AG04449 (cell line): ENCODE measurements at regions not wholly inside any gene's neighbourhood (a gene's known extent, or its start where the extent isn't known, plus 50 kb on each side); places are given as distances from the start of the nearest gene placed in this dataset.
"Not testable (repeated sequence)": the region's sequence is repeated elsewhere in the genome, so short reads cannot be mapped to it uniquely, and the experiment has no call there.

Experiments used
- CTCF ChIA-PET: fragments of 350-600 bp; formaldehyde crosslinking; extraction: SDS; loops from one replicate; lab custom pipeline; 2021; ENCODE audit warnings: antibody characterized with exemption; lab: Yijun Ruan, JAX
- POLR2A ChIA-PET: fragments of 400-600, 350-600 bp; formaldehyde crosslinking; extraction: SDS; loops from one replicate; lab custom pipeline; 2020; ENCODE audit warnings: antibody characterized with exemption, inconsistent platforms; lab: Yijun Ruan, JAX
- DNase-seq: peaks from one replicate; pipeline ENCODE4 v3.0.0-alpha.2; 2010; ENCODE audit warnings: low read depth, low spot score
- H3K4me3 ChIP-seq: 2 replicates; pipeline ENCODE4 v1.5.1; 2011; ENCODE audit warnings: low read depth, mild to moderate bottlenecking, control low read depth, low read length
- CTCF ChIP-seq: IDR thresholded peaks from one replicate; pipeline ENCODE4 v1.5.1; 2011; ENCODE audit warnings: mild to moderate bottlenecking, moderate library complexity, low read length, control low read depth, inconsistent platforms; ENCODE audit not compliant: insufficient read depth; ENCODE audit errors: missing control alignments

DNA sequence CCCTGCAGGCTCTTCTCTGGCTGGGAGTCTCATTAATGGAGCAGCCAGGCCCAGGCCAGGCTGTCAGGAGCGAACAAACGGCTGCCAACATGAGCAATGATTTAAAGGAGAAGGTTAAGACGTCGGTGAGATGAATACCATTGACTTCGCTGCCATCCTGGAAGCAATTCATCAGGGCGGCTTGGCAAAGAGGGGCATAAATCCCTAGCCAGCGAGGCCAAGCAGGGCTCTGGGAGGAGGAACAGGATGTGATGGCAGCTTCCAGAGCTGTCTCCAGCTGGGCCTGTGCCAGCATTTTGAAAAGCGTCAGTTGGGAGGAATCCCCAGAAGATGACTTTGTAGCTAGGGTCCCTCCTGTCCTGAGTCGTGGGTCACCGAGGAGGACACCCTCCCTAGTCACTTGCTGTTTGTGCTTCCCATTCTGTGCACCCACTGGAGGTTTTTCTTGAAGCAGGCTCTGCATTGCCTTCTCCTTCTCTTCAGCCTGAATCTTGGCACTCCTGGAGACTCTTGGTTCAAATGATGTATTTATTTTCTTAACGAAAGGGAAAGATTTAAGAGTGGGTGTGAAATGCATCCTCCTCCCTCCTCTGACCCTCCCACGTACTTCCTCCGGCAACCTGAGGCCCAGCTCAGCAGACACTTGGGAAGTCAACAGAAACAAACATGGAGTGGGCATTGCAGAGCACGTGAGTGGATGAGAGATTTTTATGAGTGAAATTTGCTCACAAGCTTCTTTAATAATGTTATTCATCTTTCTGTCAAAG is 476.3 kb upstream of the CADM1 start:
- no peak for DNase-seq
- ChIA-PET POLR2A (no interaction called here), CTCF (no interaction called here)
- TF ChIP-seq CTCF, result no peak
- no peak overlapping the region for H3K4me3 ChIP-seq

DNA sequence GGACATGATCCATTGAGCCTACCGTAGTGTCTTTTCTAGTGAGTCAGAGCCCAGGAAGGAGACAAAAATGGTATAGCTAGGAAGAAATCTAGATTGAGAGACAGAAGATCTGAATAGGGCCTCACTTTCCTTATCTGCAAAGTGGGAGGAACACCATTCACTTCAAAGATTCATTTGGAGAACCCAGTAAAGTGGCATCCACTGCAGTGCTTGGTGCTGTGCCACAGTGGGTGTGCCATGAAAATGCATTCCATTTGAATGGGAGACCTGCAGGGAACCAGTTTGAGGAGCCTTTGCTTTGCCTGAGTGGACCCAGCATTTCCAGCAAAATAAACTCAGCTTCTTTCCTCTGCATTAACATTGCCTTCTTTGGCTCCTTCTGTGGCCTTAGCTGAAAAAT is 470.5 kb upstream of the CADM1 start:
- H3K4me3 ChIP-seq, result no peak overlapping the region
- ChIA-PET CTCF (no interaction called here), POLR2A (no interaction called here)
- DNase-seq, result no peak
- no peak for TF ChIP-seq CTCF

GRCh38 chr11:115967203-115967602 is 463.0 kb upstream of the CADM1 start:
- POLR2A ChIA-PET, DNase-seq, H3K4me3 ChIP-seq, CTCF ChIA-PET: not testable (repeated sequence)

DNA sequence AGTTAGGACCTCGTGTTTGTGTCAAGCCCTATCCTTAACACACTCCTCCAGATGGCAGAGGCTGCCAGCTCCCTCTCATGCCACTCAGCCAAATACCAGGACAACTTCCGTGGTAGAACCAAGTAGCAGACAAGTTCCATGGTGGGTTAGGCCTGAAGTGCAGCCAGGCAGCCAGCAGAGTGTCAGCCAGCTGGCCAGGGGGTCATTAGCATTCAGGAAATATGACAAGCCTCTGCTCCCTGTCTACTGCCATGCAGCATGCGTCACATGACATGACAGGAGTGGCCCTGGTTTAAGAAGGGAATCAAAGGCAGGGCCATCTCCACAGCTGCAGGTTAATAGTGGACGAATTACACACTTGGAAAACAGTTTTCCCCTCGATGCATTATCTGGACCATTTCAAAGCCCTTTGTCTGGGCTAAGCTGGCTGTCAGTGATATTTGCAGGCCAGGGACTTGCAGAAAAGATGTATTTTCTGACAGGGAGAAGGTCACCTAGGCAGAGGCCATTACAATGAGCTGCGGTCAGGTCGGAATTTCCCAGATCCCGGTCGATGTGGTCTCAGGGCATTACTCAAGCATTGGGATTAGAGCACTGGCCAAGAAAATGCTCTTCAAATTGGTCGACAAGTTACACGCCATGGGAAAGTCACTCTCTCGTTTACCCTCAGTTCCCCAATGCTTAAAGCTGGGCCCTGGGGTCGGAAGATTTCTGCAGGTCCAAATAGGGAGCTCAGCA is 461.7 kb upstream of the CADM1 start:
- no peak for TF ChIP-seq CTCF

GRCh38 chr11:115964091-115964490 is 459.9 kb upstream of the CADM1 start:
- H3K4me3 ChIP-seq, result no peak overlapping the region
- TF ChIP-seq CTCF, result no peak
- POLR2A ChIA-PET, result no interaction called here
- DNase-seq, result no peak
- CTCF ChIA-PET, result no interaction called here

More for the DNA sequence above, 461.7 kb upstream of the CADM1 start:
- ChIA-PET POLR2A (no interaction called here), CTCF (no interaction called here)
- H3K4me3 ChIP-seq, result no peak overlapping the region
- DNase-seq, result no peak

DNA sequence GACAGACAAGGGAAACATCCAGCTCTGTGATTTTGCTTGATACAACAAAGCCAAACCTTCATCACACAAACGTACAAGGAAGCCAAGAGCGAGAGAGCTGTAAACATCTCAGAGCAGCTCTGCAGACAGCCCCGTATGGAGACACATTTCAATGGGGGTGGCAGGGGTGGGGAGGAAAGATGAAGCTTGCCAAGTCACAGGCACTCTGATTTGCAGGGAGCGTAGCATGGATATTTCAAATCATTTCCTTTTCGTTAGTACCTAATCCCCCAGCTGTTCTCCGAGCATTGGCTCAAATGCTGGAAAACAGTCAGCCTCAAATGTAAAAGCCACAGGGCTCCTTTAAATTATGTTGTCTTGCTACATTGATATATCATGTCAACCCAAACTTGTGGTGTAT is 458.9 kb upstream of the CADM1 start:
- TF ChIP-seq CTCF, result no peak
- no peak for DNase-seq
- ChIA-PET POLR2A (no interaction called here), CTCF (no interaction called here)
- H3K4me3 ChIP-seq, result no peak overlapping the region
